GM18858 (cell line): ENCODE measurements at regions not wholly inside any gene's neighbourhood (a gene's known extent, or its start where the extent isn't known, plus 50 kb on each side); places are given as distances from the start of the nearest gene placed in this dataset.
"Not testable (repeated sequence)": the region's sequence is repeated elsewhere in the genome, so short reads cannot be mapped to it uniquely, and the experiment has no call there.

Experiments
- ATAC-seq: cut with Tn5 transposase; IDR thresholded peaks from one replicate; pipeline ENCODE4 v1.9.1; 2021; ENCODE audit not compliant: unreplicated experiment

DNA sequence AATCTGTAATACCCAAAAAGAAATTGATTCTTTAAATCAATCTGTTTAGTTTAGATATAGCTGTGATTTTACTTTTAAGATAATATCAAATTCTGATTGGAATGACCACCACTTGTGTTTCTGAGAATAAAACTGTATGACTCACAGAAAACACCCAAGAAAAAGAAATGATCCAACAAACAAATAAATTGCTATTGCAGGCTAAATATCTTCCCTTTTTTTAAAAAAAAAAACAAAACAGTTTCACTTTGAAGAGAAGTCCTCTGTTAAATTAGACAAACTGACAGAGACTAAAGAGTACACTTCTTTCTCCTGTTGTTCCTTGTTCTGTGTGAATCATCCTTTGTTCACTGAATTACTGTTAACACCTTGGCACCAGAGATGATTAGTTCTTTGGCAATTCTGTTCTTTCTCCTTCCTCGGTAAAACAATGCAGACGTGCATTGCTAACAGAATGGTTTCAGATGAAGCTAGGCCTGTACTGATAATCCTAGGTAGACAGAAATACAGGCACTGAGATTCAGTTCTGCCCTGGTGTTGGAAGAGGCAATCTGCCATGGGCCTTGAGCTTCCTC is 895.2 kb upstream of the CITED2 start:
- no peak for ATAC-seq

DNA sequence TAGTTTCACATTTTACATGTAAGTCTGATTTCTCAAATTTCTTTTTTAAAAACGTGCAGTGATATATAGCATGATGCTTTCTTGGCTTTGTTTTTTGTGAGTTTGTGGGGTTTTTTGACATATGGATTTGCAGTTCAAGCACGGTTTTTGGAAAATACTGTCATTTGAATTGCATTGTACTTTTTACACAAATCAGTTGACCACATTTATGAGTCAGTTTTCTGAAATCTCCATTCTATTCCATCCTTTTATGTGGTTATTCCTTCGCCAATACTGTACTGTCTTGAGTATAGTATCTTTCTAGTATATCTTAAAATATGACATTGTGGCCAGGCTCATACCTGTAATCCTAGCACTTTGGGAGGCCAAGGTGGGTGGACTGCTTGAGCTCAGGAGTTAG is 890.0 kb upstream of the CITED2 start:
- ATAC-seq = no peak

DNA sequence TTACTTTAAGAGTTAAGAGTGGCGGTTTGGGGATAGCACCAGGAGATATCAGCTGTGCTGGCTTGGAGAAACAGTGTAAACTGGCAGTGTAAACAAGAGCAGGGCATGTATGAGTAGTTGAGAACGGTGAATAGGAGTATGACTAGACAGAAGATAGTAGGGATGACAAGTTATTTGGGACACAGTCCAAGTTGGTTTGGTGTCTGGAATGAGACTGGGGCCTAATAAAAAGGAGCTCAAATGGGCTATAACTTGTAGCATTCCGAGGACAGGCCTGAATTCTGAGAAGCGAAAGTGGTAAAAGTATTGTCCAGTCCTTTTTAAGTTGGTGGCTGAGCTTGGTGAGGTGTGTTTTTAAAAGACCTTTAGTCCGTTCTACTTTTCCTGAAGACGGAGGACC is 883.9 kb upstream of the CITED2 start:
- ATAC-seq = not testable (repeated sequence)

DNA sequence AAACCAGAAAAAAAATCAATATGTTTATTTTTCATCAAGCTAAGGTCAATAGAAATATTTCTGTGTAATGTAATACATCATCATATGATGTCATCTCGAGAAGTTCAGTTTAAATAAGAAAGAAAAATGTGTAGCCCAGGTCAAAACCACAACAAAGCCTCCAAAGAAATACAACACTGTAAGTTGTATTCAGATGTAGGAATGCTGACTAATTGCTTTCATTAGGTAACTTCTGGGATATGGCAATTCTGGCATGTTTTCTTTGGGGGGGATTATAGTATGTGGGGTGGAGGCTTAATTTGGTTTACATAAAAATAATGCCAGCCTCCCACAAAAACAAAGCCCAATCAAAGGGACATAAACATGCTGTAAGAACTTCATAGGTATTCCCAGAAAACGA is 881.8 kb upstream of the CITED2 start:
- no peak for ATAC-seq

DNA sequence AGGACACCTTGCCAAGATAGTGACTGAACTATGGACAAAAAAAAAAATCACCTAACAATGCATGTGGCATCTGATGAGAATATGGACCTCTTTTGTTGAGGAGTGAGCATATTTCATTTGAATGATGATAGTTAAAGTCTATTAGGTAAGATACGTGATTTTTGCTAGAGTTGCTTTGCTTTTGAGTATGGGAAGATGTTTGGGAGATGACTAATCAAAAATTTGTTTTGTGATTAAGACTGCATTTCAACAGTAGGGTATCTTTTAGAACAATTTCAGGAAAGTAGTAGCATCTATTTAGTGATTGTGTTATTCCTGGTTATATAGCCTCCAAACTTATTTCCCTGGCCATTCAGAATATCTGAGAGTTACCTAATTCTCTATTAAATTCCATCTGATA is 878.6 kb upstream of the CITED2 start:
- no peak for ATAC-seq

DNA sequence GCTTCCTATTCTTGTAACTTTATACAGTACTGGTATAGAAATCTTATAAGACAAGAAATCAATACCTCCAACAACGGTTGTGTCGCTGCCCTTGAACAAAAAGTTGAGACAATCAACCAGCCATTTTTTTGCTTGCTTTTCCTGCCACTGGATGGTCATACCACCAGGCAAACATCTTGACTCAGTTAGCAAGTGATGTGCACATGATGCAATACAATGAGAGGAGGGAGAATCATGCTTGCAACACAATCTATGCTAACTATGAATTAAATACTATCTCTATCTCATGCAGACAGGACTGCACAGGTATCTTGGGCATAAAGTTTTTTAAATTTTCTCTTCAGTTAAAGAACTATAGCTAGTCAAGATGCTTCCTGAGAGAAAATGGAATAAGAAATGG is 877.7 kb upstream of the CITED2 start:
- ATAC-seq = no peak

DNA sequence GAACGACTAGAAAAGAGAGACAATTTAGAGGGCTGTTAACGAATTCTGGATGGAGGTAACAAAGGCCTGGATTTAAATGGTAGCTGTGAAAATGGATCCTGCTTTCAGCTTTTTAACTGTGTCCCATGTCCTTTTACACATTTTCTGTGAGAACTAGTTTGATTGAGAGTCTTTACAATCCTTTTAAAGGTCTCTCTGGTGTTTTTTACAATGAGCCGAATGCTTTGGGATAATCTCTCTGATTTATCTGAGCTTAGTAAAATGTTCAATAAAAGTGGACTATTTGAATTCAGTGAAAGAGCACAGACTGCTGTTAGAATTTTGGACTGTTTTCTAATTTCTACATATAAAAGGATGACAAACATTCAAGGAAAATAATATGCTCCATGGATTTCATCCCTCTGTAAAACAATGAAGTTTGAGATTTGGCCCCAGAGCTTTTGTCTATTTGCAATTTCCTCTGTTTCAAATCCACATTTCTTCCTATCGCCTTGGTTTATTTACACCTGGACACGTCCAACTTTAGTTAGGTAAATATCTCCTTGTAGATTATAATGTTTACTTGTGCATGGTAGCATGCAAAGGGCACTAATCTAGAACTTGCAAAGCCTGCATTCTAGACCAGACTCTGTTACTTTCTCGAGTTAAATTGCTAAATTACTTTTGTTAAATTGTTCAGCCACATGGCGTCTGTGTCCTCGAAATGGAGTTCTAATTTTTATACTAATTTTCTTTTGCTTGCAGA is 871.0 kb upstream of the CITED2 start:
- ATAC-seq = no peak

DNA sequence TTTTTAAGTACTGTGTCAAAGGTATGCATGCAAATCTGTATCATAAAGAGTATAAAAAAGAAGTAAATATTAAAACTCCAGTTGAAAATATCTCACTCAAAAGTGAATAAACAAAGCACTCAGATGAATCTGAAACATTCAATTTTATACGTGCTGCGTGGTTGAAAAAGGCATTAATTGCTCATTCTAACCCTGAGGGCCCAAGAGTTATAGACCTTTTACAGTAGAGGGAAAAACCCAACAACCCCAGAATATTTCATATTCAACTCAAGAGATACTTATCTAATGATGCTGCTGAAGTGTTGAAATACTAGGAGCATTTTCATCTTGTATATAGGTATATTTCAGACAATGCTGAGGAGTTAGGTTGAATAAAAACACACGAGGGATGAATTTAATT is 862.8 kb upstream of the CITED2 start:
- no peak for ATAC-seq

DNA sequence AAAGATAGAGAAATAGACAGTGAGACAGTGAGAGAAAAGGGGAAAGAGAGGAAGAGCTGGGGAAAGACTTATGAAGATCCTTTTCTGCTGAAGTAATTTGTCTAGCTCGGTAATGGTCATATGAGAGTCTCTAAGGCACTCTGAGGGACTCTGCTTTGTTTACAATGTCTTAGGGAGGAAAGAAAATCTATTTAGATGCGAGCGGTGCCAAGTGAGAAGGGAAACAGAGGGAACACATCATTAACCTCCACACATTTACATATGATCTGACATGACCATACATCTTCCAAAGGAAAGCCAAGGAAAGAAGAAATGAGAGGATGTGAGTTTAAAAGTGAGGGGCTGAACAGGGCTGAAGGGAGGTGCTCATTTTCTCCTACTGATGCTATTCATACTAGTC is 862.3 kb upstream of the CITED2 start:
- no peak for ATAC-seq

DNA sequence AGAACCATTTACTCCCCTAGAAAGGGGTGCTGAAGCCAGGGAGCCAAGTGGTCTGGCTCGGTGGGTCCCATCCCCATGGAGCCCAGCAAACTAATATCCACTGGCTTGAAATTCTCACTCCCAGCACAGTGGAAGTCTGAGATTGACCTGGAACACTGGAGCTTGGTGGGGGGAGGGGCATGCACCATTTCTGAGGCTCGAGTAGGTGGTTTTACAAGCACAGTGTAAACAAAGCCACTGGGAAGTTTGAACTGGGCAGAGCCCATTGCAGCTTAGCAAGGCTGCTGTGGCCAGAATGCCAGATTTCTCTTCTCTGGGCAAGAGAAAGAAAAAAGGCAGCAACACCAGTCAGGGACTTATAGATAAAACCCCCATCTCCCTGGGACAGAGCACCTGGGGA is 855.8 kb upstream of the CITED2 start:
- no peak for ATAC-seq

DNA sequence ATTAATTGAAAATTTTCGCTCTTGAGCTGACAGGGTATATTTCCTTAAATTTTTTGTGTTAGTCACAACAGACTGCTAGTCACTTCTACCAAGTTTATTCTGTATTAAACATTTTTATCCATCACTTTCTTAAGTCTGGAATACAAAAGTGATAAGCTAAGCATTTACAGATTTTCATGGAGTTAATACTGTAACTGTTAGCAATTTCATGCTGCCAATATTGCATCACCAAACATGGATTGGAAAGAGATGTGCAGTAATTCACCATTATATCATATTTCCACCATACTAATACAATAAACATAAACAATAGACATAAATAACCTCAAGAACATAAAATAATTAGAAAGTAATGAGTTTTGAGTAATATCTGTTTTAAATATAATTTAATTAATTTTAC is 854.0 kb upstream of the CITED2 start:
- ATAC-seq = no peak

DNA sequence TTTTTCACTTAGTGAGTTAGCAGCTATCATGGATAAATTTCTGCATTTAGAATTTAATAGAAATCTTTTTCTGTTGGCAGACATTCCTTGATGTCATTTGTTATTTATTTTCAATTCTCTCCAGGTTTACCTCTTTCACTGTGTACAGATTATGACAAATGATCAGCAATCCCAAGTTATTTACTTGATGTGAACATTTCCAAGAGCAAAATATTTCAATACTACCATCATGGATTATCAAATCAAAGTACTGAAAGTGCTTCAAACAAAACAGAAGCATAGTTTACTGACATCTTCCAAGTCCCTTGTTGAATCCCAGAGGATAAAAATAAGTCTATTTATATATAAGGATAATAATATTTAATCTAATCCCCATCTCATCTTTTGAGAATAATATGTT is 852.2 kb upstream of the CITED2 start:
- ATAC-seq = no peak

DNA sequence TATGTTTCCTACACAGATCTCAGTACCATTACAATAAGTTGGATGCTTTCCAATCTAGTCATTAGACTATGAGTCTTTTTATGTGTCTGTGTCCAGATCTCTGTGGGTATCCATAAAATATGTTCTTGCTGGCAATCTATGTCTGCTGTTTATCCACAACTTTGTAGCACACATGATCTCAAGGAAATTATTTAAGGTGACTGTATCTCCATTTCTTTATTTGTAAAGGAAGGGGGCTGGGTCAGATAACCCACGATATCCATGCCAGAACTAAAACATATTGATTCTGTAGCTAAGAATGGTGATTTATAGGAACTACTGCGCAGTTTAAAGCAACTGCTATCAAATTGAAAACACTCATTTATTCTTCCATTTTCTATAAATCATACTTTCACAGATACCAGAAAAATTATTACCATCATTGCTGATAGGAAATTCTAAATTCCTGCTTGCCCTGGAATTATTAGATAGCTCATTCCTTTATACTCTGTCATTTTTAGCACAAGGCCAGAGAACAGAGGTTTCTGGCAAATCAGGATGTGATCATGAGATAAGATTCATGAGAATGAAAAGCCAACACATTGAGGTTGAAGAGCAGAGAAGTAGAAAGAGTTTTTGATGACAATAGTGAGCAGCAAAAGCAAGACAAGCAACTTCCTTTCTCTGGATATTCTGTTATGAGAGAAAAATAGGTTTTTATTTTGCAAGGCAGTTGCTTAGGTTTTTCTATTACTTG is 851.4 kb upstream of the CITED2 start:
- ATAC-seq = no peak

DNA sequence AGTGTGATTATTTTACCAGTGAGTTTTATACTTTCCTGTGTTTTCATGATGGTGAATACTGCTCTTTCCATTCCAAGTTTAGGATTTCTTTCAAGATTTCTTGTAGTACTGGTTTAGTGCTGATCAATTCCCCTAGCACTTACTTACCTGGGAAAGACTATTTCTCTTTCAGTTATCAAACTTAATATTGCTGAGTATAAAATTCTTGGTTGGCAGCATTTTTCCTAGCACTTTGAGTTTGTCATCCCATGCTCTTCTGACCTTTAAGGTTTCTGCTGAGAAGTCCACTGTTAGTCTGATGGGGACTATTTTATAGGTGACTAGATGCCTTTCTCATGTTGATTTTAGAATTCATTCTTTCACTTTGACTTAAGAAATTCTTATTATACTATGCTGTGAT is 842.8 kb upstream of the CITED2 start:
- no peak for ATAC-seq

DNA sequence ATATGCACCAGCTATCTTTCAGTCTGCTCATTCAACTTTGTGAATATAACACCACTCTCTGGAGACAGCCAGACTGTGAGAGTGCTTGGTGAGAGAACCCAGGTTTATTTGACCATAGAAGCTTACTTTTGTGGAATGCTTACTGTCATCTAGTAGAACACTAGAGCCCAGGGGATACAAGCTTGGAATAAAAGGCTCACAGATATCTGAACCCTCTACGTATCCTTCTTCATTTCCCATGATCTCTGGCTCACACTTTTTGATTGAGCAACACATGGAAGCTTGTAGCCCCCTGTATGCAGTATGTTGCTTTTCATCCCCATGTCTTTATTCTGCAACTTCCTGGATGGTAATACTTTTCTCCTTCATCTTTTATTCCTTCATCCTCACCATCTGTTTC is 835.3 kb upstream of the CITED2 start:
- no peak for ATAC-seq

DNA sequence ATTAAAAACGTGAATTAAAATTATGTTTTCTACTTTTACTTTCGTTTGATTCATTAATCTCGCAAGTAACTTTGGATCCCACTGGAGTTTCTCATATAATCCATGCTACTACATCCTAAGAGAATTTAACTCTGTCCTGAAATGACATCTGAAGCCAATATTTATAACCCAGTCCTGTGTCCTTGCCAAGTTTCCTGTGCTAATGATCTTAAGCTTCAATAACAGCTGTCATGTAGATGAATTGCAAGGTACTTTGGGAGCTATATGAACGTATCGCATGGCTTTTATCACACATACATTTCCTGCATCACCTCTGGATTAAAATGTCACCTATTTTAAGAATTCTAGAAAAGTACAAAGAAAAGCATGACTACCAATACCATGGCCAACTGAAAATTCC is 833.8 kb upstream of the CITED2 start:
- no peak for ATAC-seq

DNA sequence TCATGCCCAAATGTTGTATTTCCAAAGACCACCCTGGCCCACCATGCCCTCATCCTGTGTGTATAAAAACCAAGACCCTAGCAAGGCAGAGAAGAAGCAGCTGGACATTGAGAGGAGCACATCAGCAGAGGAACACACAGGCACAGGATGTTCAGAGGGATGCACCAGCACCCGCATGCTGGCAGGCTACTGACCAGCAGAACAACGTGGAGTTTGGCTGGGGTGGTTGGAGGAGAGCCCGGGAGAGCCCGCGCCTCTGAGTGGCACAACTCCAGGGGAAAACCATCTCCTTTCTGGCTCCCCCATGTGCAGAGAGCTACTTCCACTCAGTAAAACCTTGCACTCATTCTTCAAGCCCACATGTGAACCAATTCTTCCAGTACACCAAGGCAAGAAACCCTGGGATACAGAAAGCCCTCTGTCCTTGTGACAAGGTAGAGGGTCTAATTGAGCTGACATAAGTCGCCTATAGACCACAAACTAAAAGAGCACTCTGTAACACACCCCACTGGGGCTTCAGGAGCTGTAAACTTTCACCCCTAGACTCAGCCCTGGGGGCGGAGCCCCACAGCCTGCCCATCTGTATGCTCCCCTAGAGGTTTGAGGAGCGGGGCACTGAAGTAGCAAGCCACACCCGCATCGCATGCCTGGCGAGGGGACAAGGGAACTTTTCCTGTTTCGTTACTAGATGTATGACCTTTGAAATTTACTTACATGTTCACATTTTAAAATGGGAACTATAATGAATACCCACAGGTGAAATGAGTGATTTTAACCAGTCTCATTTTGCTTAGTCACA is 831.5 kb upstream of the CITED2 start:
- no peak for ATAC-seq

DNA sequence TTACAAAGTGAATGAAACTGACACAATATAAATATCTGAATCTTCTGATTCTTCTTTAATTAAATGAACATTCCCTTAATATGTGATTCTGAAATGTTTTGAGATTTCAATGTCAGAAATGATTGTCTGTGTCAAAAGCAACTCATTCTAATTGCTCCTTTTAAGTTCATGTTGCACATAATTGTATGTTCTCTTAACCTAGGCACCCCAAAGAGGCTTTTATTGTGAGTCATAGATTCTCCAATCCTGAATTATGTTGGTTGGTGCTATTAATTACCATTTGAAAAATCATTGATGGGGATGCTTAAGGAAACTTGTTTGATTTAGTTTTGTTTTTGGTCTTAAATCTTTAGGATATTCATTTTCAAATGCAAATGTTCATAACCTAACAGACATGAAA is 829.7 kb upstream of the CITED2 start:
- no peak for ATAC-seq

DNA sequence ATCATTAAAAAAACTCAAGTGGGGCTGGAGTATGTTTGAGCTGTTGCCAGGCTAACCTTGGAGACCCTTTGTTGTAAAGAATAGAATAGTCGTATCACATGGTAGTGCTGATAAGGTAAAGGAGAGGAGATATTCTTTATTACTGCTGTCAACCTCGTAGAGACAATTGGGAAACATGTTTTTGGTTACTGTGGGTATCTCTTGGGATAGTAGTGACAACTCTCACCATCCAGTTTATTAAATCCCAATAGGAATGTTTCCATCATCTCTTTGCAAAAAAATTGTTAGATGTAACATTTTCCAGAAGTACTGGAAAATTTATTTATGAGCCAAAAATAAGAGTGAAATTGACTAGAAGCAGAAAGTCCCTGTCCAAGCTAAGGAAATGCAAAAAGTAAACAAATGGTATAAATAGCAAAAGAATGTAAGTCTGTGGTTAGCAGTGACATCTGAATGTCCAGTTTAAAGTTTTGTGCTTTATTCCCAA is 829.3 kb upstream of the CITED2 start:
- ATAC-seq = no peak

DNA sequence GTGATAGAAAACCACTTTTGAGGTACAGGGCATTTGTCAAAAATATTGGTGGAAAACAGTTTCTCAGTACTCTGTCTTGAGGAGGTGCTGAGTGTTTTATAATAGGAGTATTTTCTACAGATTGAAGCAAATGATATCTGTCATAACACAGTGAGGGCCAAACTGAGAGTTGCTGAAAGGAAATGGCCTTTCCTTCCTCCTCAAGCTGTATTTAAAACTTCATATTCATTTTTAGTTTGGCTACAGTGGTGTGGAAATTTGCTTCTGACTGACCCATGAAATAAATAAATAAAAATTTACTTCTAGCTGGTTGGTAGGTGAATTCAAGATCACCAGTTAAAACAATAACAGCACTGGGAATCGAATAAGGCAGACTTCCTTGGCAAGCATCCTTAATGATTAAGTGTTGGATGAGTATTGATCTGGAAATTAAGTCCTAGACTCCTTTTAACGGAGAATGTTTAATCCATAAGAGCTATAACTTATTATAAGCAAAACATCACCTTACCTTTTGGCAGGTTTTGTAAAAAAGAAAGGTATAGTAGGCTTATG is 828.6 kb upstream of the CITED2 start:
- ATAC-seq = no peak

DNA sequence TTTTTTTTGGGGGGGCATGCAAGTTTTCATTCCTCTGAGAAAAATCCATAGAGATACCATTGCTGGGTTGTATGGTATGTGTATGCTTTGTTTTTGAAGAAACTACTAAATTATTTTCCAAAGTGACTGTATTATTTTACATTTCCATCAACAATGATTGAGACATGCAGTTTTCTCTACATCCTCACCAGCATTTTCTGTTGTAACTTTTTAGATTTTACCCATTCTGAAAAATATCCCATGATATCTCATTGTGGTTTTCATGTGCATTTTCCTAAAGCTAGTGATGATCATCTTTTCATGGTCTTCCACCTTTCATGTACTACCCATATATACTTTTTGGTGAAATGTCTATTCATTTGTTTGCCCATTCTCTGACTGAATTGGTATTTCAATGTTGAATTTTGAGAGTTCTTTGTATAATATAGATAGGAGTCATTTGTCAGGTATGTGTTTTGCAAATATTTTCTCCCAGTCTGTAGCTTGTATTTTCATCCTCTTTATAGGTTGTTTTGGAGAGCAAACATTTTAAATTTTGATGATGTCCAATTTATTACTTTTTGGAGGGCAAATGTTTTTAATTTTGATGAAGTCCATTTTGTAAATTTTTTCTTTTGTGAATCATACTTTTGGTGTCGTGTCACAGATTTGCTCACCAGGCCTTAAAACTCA is 827.5 kb upstream of the CITED2 start:
- no peak for ATAC-seq
